ENCODE measurements at regions not wholly inside any gene's neighbourhood (a gene's known extent, or its start where the extent isn't known, plus 50 kb on each side); places are given as distances from the start of the nearest gene placed in this dataset.
"Not testable (repeated sequence)": the region's sequence is repeated elsewhere in the genome, so short reads cannot be mapped to it uniquely, and the experiment has no call there.

GRCh38 chr2:142827170-142827569 is 50.3 kb upstream of the KYNU start:
- H3K9me2 ChIP-seq (replicated peaks; ENCODE audit: insufficient read depth, low read length): no peaks in the 10 kb centered on the region
- no peak for DNase-seq

DNA sequence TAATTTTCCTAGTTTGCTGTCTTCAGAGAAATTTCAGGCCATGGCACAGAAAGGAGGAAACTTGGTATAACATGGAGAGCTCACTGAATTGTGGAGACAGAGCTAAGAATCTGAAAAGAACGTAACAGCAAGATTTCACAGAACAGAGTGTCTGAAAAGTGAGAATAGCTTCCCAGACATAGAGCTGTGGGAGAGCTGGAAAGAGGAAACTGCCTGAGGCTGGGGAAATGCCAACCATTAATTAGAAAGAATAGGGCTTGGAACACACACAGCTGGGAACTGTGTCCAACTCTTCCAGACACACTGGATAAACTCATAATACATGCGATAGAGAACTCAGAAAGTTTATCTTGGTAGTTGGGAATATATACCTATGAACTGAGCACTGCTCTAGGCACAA is 51.6 kb upstream of the KYNU start:
- H3K27me3 ChIP-seq (ENCODE audit: low read length): no peaks in the 10 kb centered on the region
- DNase-seq: no peak
- H3K4me1 ChIP-seq (ENCODE audit: low read length): no peaks in the 10 kb centered on the region
- H3K9ac ChIP-seq (ENCODE audit: low read length): no peak overlapping the region
- H3K79me2 ChIP-seq (ENCODE audit: low read length): no peaks in the 10 kb centered on the region
- no peaks in the 10 kb centered on the region for H3K36me3 ChIP-seq (ENCODE audit: insufficient read depth, low read length)
- no peak overlapping the region for H3K27ac ChIP-seq (ENCODE audit: low read length)
- no peak overlapping the region for H3K4me2 ChIP-seq (ENCODE audit: low read depth, low read length, poor library complexity, severe bottlenecking)
- no peaks in the 10 kb centered on the region for H3K9me2 ChIP-seq (replicated peaks; ENCODE audit: insufficient read depth, low read length)
- H3K9me3 ChIP-seq (ENCODE audit: low read length): no peaks in the 10 kb centered on the region
- H4K20me1 ChIP-seq (ENCODE audit: insufficient read depth, low read depth, low read length): no peaks in the 10 kb centered on the region
- no peak overlapping the region for H2AFZ ChIP-seq (ENCODE audit: low read length)
- no peak overlapping the region for H3K4me3 ChIP-seq (ENCODE audit: low read length)

More at GRCh38 chr2:142827170-142827569, 50.3 kb upstream of the KYNU start:
- H3K27ac ChIP-seq (ENCODE audit: low read length): no peak overlapping the region
- H4K20me1 ChIP-seq (ENCODE audit: insufficient read depth, low read depth, low read length): no peaks in the 10 kb centered on the region
- H3K27me3 ChIP-seq (ENCODE audit: low read length): no peaks in the 10 kb centered on the region
- H2AFZ ChIP-seq (ENCODE audit: low read length): no peak overlapping the region
- no peak overlapping the region for H3K4me2 ChIP-seq (ENCODE audit: low read depth, low read length, poor library complexity, severe bottlenecking)
- no peaks in the 10 kb centered on the region for H3K79me2 ChIP-seq (ENCODE audit: low read length)
- H3K4me1 ChIP-seq (ENCODE audit: low read length): no peaks in the 10 kb centered on the region
- H3K9me3 ChIP-seq (ENCODE audit: low read length): no peaks in the 10 kb centered on the region
- H3K36me3 ChIP-seq (ENCODE audit: insufficient read depth, low read length): no peaks in the 10 kb centered on the region
- no peak overlapping the region for H3K9ac ChIP-seq (ENCODE audit: low read length)
- H3K4me3 ChIP-seq (ENCODE audit: low read length): no peak overlapping the region

DNA sequence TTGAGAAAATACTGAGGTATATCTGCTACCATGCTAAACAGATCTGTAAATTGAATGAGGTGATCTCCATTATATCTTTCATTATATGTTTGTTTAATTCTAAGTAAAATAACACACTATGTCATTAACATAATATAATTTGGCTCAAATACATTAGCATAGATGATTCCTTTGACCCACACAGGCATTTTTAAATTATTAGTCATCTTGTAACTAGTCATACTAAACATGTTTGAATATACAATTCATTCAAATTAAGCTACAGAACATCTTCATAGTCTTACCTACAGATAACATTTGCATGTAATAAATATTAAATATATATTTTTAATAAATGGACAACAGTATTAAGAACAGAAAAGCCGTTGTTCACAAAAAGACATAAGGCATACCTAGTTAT is 52.7 kb upstream of the KYNU start:
- Histone ChIP-seq H3K27ac (ENCODE audit: low read length) (no peak overlapping the region), H4K20me1 (ENCODE audit: insufficient read depth, low read depth, low read length) (no peaks in the 10 kb centered on the region), H3K9ac (ENCODE audit: low read length) (no peak overlapping the region), H3K4me1 (ENCODE audit: low read length) (no peaks in the 10 kb centered on the region), H2AFZ (ENCODE audit: low read length) (no peak overlapping the region), H3K27me3 (ENCODE audit: low read length) (no peaks in the 10 kb centered on the region), H3K4me2 (ENCODE audit: low read depth, low read length, poor library complexity, severe bottlenecking) (no peak overlapping the region), H3K79me2 (ENCODE audit: low read length) (no peaks in the 10 kb centered on the region), H3K36me3 (ENCODE audit: insufficient read depth, low read length) (no peaks in the 10 kb centered on the region), H3K9me3 (ENCODE audit: low read length) (no peaks in the 10 kb centered on the region), H3K4me3 (ENCODE audit: low read length) (no peak overlapping the region), H3K9me2 (replicated peaks; ENCODE audit: insufficient read depth, low read length) (no peaks in the 10 kb centered on the region)
- DNase-seq: no peak

DNA sequence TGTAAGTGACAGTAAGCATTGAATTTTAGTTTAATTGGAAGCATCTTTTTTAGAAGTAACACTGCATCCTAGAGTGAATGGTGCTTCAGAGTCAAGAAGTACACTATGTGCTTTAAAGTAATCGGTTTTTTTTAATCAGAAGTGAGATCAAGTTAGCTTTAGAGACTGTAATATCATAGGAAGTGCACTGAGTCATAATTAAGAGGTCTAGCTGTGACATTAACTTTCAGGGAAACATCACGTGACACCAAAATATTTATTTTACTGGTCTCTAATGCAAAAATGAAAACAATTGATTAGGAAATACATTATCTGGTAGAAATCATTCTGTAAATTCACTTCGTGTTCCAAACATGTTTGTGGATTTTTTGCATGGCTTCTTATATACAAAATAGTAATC is 55.3 kb upstream of the KYNU start:
- Histone ChIP-seq H3K27me3 (ENCODE audit: low read length) (no peaks in the 10 kb centered on the region), H3K9ac (ENCODE audit: low read length) (no peak overlapping the region), H3K27ac (ENCODE audit: low read length) (no peak overlapping the region), H2AFZ (ENCODE audit: low read length) (no peak overlapping the region), H3K4me3 (ENCODE audit: low read length) (no peak overlapping the region), H4K20me1 (ENCODE audit: insufficient read depth, low read depth, low read length) (no peaks in the 10 kb centered on the region), H3K4me1 (ENCODE audit: low read length) (no peaks in the 10 kb centered on the region), H3K9me2 (replicated peaks; ENCODE audit: insufficient read depth, low read length) (no peaks in the 10 kb centered on the region), H3K36me3 (ENCODE audit: insufficient read depth, low read length) (no peaks in the 10 kb centered on the region), H3K79me2 (ENCODE audit: low read length) (no peaks in the 10 kb centered on the region), H3K4me2 (ENCODE audit: low read depth, low read length, poor library complexity, severe bottlenecking) (no peak overlapping the region), H3K9me3 (ENCODE audit: low read length) (no peaks in the 10 kb centered on the region)
- DNase-seq: no peak

GRCh38 chr2:142819411-142819810 is 58.1 kb upstream of the KYNU start:
- no peak overlapping the region for H3K4me2 ChIP-seq (ENCODE audit: low read depth, low read length, poor library complexity, severe bottlenecking)

DNA sequence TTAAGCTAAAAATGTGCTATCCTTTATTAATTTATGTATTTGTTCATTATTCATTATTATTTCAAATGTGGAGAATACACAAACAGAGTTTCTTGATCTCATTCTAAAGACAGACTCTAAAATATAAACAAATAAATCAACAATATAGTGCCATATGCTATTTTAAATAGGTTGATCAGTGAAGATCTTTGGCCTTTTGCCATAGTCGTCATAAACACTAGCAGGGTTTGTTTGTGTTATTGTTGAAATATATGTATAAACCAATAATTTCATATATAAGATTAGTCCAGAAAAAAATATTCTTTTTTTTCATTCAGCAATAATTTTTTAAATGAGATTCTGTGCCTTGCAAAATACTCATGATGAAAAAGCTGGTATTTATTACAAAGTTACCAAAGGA is 62.1 kb upstream of the KYNU start:
- no peak overlapping the region for H2AFZ ChIP-seq (ENCODE audit: low read length)
- H3K4me3 ChIP-seq (ENCODE audit: low read length): no peak overlapping the region
- no peak overlapping the region for H3K4me2 ChIP-seq (ENCODE audit: low read depth, low read length, poor library complexity, severe bottlenecking)
- no peak overlapping the region for H3K9ac ChIP-seq (ENCODE audit: low read length)
- no peaks in the 10 kb centered on the region for H4K20me1 ChIP-seq (ENCODE audit: insufficient read depth, low read depth, low read length)
- no peaks in the 10 kb centered on the region for H3K79me2 ChIP-seq (ENCODE audit: low read length)
- no peak for DNase-seq
- no peaks in the 10 kb centered on the region for H3K36me3 ChIP-seq (ENCODE audit: insufficient read depth, low read length)
- no peaks in the 10 kb centered on the region for H3K4me1 ChIP-seq (ENCODE audit: low read length)
- no peak overlapping the region for H3K27ac ChIP-seq (ENCODE audit: low read length)
- H3K9me2 ChIP-seq (replicated peaks; ENCODE audit: insufficient read depth, low read length): no peaks in the 10 kb centered on the region
- no peaks in the 10 kb centered on the region for H3K27me3 ChIP-seq (ENCODE audit: low read length)
- H3K9me3 ChIP-seq (ENCODE audit: low read length): no peaks in the 10 kb centered on the region

More at GRCh38 chr2:142819411-142819810, 58.1 kb upstream of the KYNU start:
- no peak overlapping the region for H3K9ac ChIP-seq (ENCODE audit: low read length)
- no peak overlapping the region for H3K4me3 ChIP-seq (ENCODE audit: low read length)
- H3K36me3 ChIP-seq (ENCODE audit: insufficient read depth, low read length): no peaks in the 10 kb centered on the region
- DNase-seq: no peak
- H3K9me3 ChIP-seq (ENCODE audit: low read length): no peaks in the 10 kb centered on the region
- H3K79me2 ChIP-seq (ENCODE audit: low read length): no peaks in the 10 kb centered on the region
- H3K27ac ChIP-seq (ENCODE audit: low read length): no peak overlapping the region
- no peak overlapping the region for H2AFZ ChIP-seq (ENCODE audit: low read length)
- no peaks in the 10 kb centered on the region for H4K20me1 ChIP-seq (ENCODE audit: insufficient read depth, low read depth, low read length)
- no peaks in the 10 kb centered on the region for H3K9me2 ChIP-seq (replicated peaks; ENCODE audit: insufficient read depth, low read length)
- H3K27me3 ChIP-seq (ENCODE audit: low read length): no peaks in the 10 kb centered on the region
- no peaks in the 10 kb centered on the region for H3K4me1 ChIP-seq (ENCODE audit: low read length)

- Histone ChIP-seq H3K9me2 (replicated peaks; ENCODE audit: insufficient read depth, low read length) (no peaks in the 10 kb centered on the region), H3K4me2 (ENCODE audit: low read depth, low read length, poor library complexity, severe bottlenecking) (no peak overlapping the region), H3K27me3 (ENCODE audit: low read length) (no peaks in the 10 kb centered on the region), H3K36me3 (ENCODE audit: insufficient read depth, low read length) (no peaks in the 10 kb centered on the region), H3K79me2 (ENCODE audit: low read length) (no peaks in the 10 kb centered on the region), H3K4me1 (ENCODE audit: low read length) (no peaks in the 10 kb centered on the region), H2AFZ (ENCODE audit: low read length) (no peak overlapping the region), H3K4me3 (ENCODE audit: low read length) (no peak overlapping the region), H3K9ac (ENCODE audit: low read length) (no peak overlapping the region), H3K9me3 (ENCODE audit: low read length) (no peaks in the 10 kb centered on the region), H3K27ac (ENCODE audit: low read length) (no peak overlapping the region), H4K20me1 (ENCODE audit: insufficient read depth, low read depth, low read length) (no peaks in the 10 kb centered on the region)
- DNase-seq: no peak
Observed at GRCh38 chr2:142813830-142814829, 63.3 kb upstream of the KYNU start.

GRCh38 chr2:142811644-142812043 is 65.8 kb upstream of the KYNU start:
- H3K4me1 ChIP-seq (ENCODE audit: low read length); H3K27me3 ChIP-seq (ENCODE audit: low read length); H3K79me2 ChIP-seq (ENCODE audit: low read length); H3K4me2 ChIP-seq (ENCODE audit: low read depth, low read length, poor library complexity, severe bottlenecking); H3K9me3 ChIP-seq (ENCODE audit: low read length); H4K20me1 ChIP-seq (ENCODE audit: insufficient read depth, low read depth, low read length); DNase-seq; H3K4me3 ChIP-seq (ENCODE audit: low read length); H2AFZ ChIP-seq (ENCODE audit: low read length); H3K9me2 ChIP-seq (replicated peaks; ENCODE audit: insufficient read depth, low read length); H3K9ac ChIP-seq (ENCODE audit: low read length); H3K27ac ChIP-seq (ENCODE audit: low read length); H3K36me3 ChIP-seq (ENCODE audit: insufficient read depth, low read length): not testable (repeated sequence)

All from Karpas-422 (cell line).